LNCAP (cell line): ENCODE measurements at regions not wholly inside any gene's neighbourhood (a gene's known extent, or its start where the extent isn't known, plus 50 kb on each side); places are given as distances from the start of the nearest gene placed in this dataset.

ENCODE experiments used
- TF ChIP-seq, protein P1 (sequence below): fragments of 450-650 bp; IDR thresholded peaks from 2 replicates; pipeline ENCODE4 v1.5.1; 2017; ENCODE audit warnings: mild to moderate bottlenecking

DNA sequence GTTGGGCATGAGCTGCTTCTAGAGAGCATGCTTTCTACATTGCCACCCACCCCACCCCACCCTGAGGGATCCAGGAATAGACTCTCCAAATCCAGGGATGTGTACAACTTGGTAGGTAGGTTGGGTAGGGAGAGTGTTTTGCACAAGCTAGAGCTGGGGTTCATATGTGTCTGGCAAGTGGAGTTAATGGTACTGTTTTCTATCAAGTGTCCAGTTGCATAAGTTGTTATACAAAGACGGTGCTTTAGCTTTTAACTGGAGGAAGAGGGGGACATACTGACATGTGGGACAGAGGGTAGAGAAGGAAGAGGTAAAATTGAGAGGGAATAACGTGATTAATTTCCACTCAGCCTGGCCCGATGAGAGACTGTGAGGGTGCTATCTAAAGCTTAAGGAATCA lies 51.0 kb upstream of the TNC start:
- TF ChIP-seq, protein P1, sequence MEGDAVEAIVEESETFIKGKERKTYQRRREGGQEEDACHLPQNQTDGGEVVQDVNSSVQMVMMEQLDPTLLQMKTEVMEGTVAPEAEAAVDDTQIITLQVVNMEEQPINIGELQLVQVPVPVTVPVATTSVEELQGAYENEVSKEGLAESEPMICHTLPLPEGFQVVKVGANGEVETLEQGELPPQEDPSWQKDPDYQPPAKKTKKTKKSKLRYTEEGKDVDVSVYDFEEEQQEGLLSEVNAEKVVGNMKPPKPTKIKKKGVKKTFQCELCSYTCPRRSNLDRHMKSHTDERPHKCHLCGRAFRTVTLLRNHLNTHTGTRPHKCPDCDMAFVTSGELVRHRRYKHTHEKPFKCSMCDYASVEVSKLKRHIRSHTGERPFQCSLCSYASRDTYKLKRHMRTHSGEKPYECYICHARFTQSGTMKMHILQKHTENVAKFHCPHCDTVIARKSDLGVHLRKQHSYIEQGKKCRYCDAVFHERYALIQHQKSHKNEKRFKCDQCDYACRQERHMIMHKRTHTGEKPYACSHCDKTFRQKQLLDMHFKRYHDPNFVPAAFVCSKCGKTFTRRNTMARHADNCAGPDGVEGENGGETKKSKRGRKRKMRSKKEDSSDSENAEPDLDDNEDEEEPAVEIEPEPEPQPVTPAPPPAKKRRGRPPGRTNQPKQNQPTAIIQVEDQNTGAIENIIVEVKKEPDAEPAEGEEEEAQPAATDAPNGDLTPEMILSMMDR, result no peak

DNA sequence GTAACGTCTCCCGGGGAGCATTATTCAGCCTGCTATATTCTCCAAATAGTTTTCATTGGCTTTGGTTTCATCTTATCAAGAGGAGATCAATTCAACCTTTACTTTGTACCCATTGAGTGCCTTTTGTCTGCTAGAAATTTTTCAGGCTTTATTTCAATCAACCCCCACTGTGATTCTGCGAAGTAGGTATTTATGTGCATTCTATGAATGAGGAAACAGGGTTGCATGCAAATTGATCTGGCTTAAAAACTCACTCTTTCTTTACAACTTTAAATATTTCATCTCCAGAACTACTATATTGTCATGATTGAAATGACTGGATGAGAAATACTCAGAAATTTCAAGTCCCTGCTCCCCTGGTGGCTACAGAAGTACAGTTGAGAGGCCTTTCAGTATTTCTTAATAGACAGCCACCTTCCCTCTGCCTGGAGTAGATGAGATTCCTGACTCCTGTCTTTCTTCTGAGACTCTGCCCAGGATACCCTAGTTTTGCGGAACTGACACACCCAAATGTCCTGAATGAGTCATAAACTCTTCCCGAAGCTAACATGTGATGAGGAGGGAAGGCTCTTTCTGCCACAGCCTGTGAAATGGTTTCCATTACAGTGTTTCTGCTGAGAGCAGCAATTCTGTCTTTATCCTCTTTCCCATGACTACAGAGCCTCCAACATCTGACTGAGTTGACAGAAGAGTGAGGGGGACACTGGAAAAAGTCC lies 52.6 kb upstream of the TNC start:
- TF ChIP-seq, protein P1, result no peak

DNA sequence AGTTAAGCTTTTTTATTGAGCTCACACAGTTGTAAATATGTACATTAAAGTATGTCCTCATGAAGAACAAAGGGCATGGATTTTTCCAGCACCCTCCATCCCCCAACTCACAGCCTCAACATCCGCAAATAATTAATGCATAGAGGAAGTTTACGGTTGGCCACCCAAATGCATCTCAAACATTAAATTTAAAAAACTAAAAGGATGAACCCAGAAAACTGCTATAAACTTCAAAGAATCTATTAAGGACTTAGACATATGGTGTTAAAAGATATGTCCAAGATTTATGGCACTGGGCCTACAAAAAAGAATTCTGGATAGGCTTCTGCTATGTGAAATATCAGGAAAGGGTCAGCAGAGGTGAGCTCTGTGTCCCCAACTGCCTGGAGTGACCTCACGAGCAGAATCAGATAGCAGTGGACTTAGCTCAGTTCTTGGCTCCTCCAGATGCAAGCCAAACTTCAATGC lies 54.0 kb upstream of the TNC start:
- TF ChIP-seq, protein P1, result no peak

DNA sequence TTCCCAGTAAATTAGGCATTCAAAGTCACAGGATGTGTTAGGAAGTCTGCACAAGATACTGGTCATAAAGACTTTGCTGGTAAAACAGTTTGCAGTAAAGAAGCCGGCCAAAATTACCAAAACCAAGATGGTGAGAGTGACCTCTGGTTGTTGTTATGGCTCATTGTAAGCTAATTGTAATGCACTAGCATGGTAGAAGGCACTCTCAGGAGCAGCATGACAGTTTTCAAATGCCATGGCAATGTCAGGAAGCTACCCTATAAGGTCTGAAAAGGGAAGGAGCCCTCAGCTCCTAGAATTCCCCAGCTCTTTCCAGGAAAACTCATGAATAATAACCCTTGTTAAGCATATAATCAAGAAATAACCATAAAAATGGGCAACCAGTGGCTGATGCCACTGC lies 64.3 kb upstream of the TNC start:
- TF ChIP-seq, protein P1, result no peak

DNA sequence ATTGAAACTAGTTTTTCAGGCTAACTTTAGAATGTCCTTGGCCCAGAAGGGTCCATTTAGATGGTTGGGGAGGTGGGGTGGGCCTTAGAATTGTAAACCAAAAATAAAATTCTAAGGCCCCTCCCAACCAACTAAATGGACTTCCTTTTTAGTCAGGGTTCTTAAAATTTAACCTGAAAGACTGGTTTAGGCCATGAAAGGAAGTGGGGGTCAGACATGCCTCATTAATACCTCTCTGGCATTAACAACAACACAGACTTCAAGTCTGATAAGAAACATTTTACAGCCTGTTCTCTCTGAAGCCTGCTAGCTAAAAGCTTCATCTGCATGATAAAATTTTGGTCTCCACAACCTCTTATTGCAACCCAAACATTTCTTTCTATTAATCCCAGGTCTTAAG lies 65.5 kb upstream of the TNC start:
- TF ChIP-seq, protein P1, result no peak

DNA sequence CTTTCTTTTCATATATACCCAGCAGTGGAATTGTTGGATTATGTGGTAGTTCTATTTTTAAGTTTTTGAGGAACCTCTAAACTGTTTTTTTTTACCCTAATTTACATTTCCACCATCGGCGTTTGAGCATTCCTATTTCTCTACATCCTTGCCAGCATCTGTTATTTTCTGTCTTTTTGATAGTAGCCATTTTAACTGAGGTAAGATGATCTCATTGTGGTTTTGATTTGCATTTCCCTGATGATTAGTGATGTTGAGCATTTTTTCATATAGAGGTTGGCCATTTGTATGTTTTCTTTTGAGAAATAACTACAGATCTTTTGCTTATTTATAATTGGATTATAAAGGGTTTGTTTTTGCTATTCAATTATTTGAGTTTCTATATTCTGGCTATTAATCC lies 71.7 kb upstream of the TNC start:
- TF ChIP-seq, protein P1, result no peak

DNA sequence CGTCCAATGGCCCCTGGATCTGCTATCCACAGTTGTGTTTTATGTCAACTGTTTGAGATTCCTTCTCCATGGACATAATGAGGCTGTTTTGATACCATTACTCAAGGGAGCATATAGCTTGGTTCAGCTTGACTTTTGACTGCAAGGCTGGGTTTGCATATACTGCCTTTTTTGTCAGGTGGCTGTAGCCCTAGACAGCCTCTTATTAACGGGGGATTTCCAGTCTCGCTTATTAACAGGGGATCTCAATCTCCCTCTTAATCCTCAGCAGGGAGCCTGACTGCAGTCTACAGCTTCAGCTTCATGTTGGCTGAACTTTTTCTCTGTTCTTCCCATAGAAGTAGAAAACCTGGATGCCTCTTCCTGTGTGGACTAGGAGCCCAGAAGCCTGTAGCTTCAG lies 73.7 kb upstream of the TNC start:
- TF ChIP-seq, protein P1, result no peak

DNA sequence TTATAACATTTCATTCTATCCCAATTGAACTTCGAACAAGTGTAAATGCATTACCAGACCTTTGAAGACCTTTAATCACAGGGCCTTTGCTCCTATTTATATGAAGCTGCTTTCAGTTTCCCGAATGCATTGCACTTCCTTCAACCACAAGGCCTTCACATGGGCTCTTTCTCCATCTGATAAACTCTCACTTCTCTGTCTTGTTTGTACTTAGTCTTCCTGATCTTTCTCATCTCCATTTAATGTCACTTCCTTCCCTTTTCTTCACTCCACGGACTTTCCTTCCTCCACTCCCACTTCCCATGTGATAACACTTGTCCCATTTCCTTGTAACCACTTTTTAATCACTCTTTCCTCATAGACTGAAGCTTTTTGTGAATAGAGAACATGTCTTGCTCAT lies 74.3 kb upstream of the TNC start:
- TF ChIP-seq, protein P1, result no peak
